HG02610 (cell line): ENCODE measurements at regions not wholly inside any gene's neighbourhood (a gene's known extent, or its start where the extent isn't known, plus 50 kb on each side); places are given as distances from the start of the nearest gene placed in this dataset.

Experiments used
- ATAC-seq: cut with Tn5 transposase; IDR thresholded peaks from one replicate; pipeline ENCODE4 v1.9.1; 2021; ENCODE audit warnings: mild to moderate bottlenecking, moderate library complexity; ENCODE audit not compliant: unreplicated experiment

DNA sequence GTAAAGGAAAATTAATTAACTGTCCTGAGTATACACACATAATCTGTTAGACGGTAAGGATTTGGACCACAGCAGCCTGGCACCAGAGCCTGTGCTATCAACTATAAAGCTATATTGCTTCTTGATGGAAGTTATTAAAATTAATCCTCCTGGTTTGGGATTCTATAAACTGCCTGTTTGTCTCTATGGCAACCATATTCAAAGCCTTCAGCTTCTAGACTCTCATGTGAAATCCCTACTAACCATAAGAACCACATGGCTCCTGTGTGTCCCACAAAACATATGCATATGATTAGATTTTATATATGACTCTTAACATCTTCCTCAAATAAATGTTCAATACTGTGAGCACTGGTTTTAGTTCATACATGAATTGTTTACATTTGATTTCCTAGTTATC, 380.8 kb downstream of the ANKRD50 start:
- no peak for ATAC-seq

DNA sequence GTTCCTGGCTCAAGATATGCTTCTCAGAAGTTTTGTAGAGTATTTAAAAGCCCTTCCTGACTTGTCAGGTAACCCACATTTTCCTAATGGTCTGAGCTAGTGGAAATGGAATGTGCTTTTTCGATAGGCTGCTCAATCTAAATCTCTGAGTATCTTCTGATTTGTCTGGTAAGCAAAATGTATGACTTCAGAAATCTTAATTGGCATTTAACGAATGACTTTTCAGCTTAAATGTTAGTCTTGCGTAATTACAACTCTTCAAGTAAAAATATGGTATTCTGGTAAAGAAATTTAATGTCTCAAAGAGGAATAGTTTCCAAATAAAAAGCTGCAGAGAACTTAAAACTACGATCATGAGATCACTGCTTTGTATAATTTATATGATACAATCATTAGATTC, 379.1 kb downstream of the ANKRD50 start:
- no peak for ATAC-seq

DNA sequence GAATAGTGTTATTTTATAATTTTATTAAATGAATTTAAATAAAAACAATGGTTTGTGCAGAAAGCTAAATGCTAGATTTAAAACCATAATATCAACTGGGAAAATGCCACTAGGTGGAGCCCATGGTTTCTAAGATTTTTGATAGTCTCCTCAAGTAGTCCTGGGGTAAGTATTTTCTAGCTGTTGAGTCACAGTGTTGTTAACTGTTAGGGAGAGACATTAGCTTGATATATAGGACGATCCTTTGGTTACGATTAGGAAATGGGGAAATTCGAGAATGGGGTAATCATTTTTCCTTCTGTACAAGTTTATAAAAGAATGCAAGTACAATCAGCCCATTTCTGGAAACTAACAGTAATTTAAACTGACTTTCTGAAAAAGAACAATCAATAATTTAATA, 378.4 kb downstream of the ANKRD50 start:
- no peak for ATAC-seq

DNA sequence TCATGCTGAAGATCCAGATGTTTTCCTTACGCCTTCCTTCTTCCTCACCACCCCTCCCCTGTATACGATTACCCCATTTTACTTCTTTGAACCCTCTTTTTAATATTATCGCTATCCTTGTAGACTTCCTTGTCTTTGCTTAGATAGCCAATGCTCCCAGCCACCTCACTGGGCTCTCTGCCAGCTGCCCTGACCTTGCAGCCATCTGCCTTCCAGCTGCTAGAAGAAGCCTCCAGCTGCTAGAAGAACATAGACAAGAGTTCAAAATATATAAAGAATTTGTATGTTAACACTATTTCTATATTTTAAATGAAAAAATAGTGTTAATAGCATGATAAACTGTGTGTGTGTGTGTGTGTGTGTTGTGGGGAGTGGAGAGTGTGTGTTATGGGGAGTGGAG, 374.7 kb downstream of the ANKRD50 start:
- ATAC-seq = no peak

DNA sequence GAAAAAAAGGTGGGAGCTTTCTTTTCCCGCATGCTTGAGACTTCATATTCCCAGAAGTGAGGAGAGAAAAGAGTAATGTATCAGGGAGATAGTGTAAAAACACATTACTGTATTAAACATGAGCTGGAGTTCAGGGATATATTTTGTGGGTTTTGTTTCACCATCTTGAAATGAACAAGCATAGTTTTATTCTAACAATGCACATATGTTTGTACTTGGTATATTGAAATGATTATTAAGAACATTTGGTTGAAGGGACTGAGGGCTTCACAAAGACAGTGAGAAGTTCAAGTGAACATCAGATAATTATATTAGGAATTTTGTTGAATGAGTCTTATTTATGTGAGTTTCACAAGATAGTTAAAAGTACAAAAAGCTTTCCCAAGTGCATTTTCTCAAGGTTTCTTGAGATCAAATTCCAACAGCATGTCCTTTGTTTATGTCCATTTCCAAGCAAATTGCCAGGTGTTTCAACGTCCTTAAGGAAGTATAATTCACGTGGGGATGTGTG, 368.8 kb downstream of the ANKRD50 start:
- no peak for ATAC-seq

DNA sequence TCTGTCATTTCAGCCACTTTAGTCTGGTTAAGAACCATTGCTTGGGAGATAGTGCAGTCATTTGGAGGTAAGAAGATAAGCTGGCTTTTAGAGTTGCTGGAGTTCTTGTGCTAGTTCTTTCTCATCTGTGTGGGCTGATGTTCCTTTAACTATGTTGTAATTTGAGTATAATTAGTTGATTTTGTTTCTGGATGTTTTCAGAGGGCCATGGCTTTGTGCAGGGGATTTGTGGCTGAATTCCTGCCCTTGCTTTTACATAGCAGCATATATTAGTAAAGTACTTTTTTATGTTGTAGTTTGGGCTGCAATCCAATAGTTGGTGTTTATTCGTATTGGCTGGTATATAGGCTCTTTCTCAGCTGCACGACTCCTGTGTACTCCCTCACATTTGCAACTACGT, 339.6 kb downstream of the ANKRD50 start:
- ATAC-seq = no peak

DNA sequence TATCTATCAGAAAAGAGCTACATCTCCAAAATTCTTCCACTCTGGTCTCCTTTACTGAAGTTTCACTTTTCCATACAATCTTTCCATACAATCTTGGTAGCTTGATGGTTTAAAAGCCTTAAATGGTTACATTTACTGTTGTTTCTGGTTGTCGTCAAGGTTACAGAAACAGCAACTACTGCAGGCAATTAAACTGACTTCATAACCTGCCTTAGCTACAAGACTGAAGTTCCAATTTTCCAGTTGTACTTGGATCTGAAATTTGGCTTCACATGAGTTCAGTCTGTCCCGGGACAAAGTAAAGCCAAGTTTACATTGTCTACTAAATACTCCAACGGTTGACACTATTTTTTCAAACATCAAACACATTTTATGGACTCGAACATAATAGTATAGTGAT, 326.4 kb downstream of the ANKRD50 start:
- ATAC-seq = no peak

DNA sequence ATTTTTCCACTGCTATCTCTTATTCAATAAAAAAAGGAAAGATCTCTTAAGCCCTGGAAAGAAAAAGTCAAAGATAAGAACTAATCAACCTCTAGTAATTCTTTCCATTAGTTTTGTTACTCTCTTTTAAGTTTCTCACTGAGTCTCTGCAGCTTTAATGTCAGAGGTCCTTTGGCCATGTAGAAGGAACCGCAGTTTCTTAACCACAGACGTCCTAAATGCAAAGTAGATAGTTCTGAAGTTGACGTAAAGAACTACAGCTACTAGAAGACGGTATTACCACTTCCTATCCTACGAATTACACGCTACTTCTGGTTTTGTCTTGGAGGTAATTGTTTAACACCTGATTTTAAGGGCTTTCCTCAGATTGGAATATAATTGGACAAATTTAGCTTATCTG, 325.9 kb downstream of the ANKRD50 start:
- no peak for ATAC-seq

DNA sequence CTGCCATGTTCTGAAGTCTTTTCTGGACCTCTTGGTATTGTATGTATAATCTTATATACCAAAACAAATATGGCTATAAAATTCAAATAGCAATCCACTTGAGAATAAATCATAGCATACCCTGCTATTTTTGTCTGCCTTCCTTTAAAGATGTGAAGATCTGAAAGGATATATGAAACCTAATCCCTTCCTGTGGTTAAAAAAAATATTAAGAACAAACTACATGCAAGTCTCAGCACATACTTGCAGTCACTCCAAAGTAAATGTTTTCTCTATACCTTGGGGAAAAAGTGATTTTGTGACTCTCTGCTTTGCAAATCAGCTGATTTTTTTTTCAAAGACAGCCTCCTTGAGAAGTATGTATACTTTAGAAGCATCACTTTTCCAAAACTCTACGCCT, 322.9 kb downstream of the ANKRD50 start:
- no peak for ATAC-seq

DNA sequence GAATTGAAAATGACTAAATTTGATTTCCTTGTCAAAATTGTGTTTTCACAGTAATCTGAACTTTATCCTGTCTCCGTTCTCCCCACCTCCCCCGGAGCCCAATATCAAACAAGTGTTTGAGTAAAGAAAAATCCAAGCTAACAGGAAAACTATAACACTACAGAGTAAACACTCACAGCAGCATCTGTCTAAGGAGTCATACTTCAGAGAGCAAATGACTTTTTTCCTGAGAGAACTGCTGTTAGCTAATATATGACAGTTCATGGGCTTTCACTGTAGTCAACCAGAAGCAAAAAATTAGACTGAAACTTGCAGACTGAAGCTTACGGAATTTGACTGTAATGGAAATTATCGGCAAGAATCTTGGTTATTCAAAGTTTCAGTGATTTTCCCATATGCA, 321.7 kb downstream of the ANKRD50 start:
- ATAC-seq = no peak

DNA sequence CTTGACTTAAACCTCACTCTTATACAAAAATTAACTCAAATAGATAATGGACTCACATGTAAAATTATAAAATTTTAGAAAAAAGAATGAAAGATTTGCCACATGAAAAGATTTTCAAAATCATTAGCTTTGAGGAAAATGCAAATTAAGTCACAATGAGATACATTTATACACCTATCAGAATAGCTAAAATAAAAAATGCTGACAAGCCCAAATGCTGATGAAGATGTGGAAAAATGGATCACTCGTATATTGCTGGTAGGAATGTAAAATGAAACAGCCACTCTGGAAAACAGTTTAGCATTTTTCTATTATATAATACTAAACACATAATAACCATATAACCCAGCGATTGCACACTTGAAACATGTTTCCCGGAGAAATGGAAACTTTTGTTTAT, 316.2 kb downstream of the ANKRD50 start:
- ATAC-seq = no peak

DNA sequence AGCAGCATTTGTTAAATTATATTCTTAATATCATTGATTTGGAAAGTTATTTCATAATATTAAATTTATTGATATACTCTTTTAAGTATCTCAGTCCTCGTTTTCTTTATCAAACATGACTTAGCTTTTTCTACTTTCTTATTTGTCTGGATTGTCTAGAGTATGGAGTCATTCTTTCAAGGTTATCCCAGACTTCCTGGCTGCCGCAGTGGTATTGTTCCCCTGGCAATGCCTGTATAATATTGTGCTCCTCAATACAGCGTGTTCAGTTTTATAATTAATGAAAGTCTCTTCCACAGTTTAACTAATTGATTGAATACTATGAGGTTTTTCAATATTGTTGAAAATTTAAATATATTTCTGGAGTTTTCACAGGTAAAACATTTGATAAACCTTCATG, 310.9 kb downstream of the ANKRD50 start:
- no peak for ATAC-seq

DNA sequence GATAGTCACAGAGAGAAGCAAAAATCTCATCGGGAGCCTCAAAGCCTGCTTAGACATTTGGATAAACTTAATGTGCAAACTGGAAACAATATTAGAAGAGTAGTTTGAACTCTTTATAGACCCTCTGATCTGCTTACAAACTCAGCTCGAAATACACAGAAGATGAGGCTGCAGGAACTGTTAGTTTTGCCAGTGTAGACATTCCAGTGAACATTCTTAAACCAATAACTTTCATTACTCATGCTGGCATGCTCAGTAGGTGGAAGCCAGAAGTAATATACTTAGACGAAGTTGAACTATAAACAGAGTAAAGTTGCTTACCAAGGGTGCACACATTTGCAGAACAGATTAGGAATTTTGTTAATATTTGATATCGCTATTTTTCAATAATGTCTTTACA, 303.5 kb downstream of the ANKRD50 start:
- no peak for ATAC-seq

DNA sequence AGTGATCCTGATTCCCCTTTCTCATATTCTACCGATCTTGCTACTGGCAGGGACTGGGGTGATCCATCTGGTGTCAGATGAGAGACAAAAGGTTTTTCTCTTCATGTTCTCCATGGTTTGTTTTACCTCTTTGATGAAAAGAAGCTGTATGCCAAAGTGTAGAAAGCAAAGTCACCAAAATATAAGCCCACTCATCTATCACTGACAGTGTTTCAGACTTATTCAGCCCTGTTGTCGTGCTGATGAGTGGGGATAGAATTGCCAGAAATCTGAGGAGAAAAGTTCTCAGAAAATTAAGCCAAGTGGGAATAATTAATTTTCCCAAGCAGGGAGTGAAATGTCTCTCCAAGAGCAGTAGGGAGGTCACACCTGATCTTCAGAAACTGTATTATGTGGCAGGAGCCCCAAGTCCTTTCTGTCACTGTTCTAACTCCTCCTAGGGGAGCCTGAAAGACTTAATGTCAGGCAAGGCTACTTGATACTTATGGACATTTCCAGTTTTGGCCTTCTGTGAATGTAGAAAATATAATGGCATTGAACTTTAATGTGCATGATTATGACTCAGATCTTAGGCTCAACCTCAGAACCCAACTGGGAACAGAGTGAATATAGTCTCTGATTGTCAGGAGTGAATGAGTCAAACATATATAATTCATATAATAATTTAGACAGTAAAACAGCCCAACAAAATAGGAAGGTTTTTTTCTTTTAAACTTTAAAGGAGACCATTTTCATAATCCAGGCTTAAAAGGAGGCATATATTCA, 298.1 kb downstream of the ANKRD50 start:
- no peak for ATAC-seq

DNA sequence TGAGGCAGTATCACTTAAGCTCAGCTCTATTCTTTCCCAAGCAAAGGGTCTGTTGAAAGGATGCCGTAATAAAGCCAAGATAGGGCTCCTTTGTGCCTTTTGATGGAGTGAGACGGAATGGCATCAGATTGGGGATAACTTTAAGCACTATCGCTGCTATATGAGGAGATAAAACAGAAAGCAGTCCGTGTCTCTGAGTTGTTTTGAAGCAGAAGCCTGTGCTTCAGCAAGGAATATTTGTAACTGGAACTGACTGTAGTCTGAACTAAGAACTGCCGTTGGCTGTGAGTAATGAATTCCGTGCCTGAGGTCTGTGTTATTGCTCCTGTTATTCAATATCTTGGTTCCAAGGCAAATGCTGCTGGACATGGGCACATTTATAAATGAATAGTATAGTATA, 297.4 kb downstream of the ANKRD50 start:
- ATAC-seq = no peak

DNA sequence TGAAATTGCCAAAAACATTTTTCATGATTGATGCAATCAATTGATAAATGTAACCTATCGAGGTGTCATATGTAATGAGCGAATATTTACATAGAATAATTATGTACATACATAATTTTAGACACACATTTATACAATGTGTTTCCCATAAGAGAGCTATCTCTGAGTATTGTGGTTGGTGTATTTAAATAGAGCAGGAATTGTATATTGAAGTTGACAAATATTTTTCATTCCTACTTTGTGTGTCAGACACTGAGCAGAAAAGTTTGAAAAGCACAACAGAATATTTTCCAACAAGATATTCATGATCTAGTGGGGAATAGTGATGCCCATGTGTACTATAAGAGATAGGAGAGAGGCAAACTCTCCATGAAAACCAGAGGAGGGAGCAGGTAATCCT, 295.2 kb downstream of the ANKRD50 start:
- no peak for ATAC-seq

DNA sequence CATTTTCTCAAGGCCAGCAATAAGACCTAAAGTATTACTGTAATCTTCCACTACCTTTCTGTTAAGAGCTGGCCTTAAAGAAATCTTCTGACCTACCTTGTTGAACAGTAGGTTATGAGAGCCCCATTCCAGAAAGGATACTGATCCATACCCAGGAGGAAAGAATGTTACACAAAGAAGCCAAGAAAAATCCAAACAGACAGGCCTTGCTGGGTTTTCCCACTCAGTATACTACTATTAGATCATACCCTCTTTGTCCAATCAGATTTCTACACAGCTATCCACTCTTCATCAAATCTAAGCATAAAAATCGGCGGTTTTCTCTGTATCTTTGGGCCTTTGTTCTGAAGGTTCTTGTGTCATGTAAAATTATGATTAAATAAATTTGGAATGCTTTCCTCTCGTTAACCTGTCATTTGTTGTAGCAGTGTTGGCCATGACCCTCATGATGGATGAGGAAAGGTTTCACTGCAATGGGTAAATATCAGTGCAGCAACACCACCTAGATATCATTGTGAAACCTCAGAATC, 292.3 kb downstream of the ANKRD50 start:
- no peak for ATAC-seq

DNA sequence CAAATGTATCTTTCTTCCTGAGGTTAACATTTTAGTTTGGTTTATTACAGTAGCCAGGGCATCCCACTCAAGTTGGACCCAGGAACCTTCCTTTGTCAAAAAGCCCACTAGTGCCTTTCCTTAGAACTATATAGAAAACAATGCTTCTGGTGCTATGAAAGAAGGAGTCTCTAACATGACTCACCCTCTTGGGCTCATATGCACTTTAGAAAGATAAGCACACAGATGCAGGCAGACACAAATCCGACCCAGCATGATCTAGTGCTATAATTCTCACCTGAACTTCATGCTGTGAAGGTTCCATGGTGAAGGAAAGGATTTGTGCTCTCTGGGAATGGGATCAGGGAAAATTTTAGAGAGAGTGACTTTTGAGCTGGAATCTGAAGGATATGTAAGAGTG, 289.4 kb downstream of the ANKRD50 start:
- no peak for ATAC-seq

DNA sequence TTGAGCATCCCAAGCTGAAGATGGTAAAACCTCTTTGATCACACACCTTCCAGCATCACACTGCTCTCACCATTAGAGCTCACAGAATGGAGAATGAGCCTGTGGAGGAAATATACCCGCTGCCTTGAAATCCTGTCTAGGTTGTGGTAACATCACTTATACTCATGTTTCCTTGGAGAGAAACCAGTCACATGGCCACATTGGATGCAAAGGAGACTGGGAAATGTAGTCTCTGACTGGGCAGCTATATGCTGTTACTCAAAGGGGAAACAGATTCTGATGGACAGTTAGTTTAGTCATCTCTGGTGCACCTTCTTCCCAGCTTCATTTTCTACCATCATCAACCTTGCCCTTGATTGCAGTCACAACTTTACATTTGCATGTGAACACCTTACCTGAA, 286.3 kb downstream of the ANKRD50 start:
- ATAC-seq = no peak

DNA sequence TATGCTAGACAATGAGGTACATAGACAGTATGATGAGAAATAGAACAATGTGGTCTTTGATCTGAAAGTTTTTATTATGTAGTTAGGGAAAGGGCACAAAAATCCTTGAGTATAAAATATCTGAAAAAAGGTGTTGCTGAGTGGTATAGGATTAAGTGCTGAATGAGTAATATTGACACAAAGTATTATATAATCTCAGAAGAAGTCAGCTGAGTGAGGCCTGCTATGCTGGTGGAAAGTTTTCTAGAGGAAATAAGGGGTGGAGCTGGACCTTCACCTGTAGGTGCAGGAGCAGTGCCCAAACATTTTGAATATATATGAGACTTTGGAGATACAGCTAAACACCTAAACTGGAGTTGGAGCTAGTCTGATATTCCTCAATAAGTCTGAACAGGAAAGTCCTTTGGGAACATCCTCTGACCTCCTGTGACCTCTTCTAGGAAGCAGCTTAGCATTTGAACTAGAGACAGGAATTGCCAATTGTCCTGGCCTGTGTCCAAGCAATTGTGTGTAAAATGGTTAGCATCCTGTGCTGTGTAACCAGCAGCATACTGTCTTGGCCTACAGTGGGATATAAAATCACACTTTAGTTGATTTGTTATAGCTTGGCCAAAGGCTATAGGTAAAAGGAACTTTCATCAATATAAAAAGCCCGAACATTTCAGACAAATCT, 285.3 kb downstream of the ANKRD50 start:
- ATAC-seq = no peak

DNA sequence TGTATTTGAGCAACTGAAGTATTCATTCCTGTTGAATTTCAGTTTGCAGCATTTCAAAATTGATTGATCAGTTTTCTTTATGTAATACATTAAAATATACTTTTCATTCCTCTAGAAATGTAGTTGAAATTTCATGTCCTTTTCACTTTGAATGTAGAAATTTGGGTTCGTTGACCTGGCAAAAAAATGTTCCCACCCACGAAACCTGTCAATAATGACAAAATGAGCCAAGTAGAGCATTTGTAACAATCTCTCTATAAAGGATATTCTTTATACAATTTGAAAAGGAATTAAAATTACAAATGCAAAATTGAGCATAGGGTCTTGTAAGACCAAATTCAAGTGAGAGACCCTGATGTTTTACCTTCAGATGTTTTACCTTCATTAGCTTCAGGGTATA, 283.9 kb downstream of the ANKRD50 start:
- no peak for ATAC-seq

DNA sequence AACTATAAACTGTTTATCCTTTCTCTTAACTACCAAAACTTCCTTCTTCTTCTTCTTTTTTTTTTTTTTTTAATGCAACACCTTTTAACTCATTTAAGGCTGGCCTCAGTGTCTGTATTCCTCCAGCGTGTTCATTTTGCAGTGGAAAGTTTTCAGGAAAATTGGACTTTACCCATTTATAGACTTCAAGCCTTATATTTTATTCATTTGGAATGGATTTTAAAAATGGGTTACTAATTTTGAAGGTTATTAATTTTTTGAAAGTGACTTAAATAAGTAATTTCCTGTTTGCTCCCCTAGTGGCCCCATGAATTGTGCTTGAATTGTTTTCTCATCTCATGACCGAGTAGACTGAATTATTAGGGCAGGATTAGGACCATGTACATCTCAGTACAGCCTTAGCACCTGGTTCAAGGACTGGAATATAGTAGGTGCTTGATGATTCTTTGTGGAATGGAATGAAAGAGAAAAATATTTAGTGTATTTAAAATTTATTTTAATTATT, 282.7 kb downstream of the ANKRD50 start:
- no peak for ATAC-seq
